HepG2 (cell line): ENCODE measurements at regions not wholly inside any gene's neighbourhood (a gene's known extent, or its start where the extent isn't known, plus 50 kb on each side); places are given as distances from the start of the nearest gene placed in this dataset.

Experiments used
- KAT8 ChIP-seq: IDR thresholded peaks from 2 replicates; pipeline ENCODE4 v1.6.1; 2016; ENCODE audit warnings: missing genetic modification reagents, missing compliant biosample characterization
- SP2 ChIP-seq: sonication (generic); formaldehyde crosslinking; IDR thresholded peaks from 2 replicates; pipeline ENCODE4 v1.5.1; 2020; ENCODE audit warnings: mild to moderate bottlenecking, missing genetic modification reagents

- TF ChIP-seq KAT8 (CRISPR knock-in tag) (no peak), SP2 (no peak)
These were observed 97.3 kb downstream of the PSMG1 start for GRCh38 chr21:39085843-39086405.
